ENCODE measurements at regions not wholly inside any gene's neighbourhood (a gene's known extent, or its start where the extent isn't known, plus 50 kb on each side); places are given as distances from the start of the nearest gene placed in this dataset.

- no peak for TF ChIP-seq CTCF (IDR thresholded peaks at IDR 0.05)
- TF ChIP-seq POLR2A (IDR thresholded peaks at IDR 0.05): no peak
Measured at GRCh38 chr20:23255716-23256385, 94.7 kb upstream of the NXT1 start.
